Loucy (cell line): ENCODE measurements at regions not wholly inside any gene's neighbourhood (a gene's known extent, or its start where the extent isn't known, plus 50 kb on each side); places are given as distances from the start of the nearest gene placed in this dataset.

Source experiments
- EZH2phosphoT487 ChIP-seq: fragments of 200-600 bp; IDR thresholded peaks from 2 replicates; pipeline ENCODE4 v1.6.1; 2018; ENCODE audit warnings: antibody characterized with exemption, mild to moderate bottlenecking, moderate library complexity, borderline replicate concordance
- TF ChIP-seq, protein P1 (sequence below): fragments of 200-600 bp; sonication (generic); conservative IDR thresholded peaks from 2 replicates; pipeline ENCODE4 v1.5.1; 2014; ENCODE audit warnings: mild to moderate bottlenecking, antibody characterized with exemption, low read length

DNA sequence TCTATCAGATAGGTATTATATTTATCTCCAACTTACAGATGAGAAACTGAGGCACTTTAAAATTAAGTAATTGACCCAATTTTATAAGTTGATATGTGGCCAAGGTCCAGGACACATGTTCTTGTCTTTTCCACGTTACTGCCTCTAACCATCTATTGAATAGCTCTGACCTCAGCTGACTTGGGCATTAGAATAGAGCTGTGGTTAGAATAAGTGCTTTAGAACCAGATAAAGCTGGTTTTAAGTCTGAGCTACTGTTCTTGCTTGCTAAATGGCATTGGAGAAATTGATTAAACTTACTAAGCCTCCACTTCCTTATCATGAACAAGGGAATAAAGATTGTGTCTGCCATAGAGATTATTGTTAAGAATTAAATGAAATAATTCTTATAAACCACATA is 147.8 kb upstream of the DTNBP1 start:
- TF ChIP-seq, protein P1, sequence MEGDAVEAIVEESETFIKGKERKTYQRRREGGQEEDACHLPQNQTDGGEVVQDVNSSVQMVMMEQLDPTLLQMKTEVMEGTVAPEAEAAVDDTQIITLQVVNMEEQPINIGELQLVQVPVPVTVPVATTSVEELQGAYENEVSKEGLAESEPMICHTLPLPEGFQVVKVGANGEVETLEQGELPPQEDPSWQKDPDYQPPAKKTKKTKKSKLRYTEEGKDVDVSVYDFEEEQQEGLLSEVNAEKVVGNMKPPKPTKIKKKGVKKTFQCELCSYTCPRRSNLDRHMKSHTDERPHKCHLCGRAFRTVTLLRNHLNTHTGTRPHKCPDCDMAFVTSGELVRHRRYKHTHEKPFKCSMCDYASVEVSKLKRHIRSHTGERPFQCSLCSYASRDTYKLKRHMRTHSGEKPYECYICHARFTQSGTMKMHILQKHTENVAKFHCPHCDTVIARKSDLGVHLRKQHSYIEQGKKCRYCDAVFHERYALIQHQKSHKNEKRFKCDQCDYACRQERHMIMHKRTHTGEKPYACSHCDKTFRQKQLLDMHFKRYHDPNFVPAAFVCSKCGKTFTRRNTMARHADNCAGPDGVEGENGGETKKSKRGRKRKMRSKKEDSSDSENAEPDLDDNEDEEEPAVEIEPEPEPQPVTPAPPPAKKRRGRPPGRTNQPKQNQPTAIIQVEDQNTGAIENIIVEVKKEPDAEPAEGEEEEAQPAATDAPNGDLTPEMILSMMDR: no peak
- no peak for TF ChIP-seq EZH2phosphoT487
